NCI-H345 treated with DMSO at 0.1 percent for 48 hours (cell line): ENCODE measurements at regions not wholly inside any gene's neighbourhood (a gene's known extent, or its start where the extent isn't known, plus 50 kb on each side); places are given as distances from the start of the nearest gene placed in this dataset.

ENCODE experiments used
- DNase-seq: peaks from one replicate; lab custom pipeline; 2025; ENCODE audit not compliant: unreplicated experiment; lab: John Stamatoyannopoulos, UW

- no peak for DNase-seq
Measured at GRCh38 chrX:33465137-33465536, 253.8 kb upstream of the DMD start.

- DNase-seq, result no peak
Measured at GRCh38 chrX:33457102-33457501, 245.8 kb upstream of the DMD start.

GRCh38 chrX:33447285-33447684 is 235.9 kb upstream of the DMD start:
- DNase-seq, result no peak

DNA sequence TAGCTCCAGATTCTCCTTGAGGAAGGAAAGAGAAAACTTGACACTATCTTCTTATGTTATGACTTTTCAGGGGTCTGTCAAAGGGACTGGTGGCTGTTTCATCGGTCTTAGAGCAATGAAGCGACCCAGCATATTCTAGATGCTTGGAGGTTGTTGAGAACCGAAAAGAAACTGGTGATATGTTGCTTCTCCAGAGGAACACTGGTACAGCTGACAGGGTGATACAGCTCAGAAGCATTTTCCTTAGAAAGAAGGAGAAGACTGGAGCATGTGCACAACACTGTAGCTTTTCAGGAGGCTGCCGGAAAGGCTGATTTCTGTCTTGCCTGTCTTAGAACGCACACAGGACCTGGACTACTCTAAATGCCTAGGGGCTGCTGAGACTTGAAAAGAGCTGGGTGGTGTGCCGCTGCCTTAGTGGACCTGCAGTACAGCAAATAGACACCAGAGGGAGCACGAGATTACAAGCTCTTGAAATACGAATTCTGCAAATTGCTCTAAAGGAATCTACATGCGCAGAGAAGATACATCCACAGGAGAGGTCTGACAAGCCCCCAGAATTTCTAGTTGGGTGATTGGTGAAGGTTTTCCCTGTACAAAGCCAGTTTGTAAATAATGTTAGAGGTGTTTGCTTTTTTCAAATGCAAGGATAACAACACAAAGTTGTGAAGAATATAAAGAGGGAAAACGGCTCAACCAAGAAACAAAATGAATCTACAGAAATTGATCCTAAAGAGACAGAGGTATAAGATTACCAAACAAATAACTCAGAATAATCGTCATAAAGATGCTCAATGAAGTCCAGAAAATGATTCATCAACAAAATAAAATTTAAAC is 223.1 kb upstream of the DMD start:
- peak; percentile 25 for DNase-seq

DNA sequence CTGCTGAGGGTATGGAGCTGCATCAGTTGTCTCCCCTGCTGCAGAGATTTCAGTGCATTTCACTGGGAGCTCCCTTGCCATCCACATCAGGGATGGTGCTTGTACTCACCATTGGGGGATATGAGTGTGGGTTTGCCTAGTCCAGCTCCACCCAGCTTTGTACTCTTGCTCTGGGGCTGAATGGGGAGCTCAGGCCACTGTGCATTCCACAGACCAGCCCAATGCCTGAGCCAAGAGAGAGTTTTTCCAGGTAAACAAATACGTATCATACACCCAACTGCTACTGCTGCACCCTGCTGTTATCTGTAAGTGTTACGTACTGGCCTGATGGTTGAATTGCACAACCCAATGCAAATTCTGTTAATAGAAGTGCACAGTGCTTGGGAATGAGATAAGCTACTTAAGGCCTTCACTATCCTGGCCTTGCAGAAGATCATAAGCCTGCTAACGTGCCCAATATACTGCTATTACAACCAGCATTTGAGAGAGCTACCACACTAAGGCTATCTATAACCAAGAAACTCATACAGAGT is 205.0 kb upstream of the DMD start:
- DNase-seq, result no peak

DNA sequence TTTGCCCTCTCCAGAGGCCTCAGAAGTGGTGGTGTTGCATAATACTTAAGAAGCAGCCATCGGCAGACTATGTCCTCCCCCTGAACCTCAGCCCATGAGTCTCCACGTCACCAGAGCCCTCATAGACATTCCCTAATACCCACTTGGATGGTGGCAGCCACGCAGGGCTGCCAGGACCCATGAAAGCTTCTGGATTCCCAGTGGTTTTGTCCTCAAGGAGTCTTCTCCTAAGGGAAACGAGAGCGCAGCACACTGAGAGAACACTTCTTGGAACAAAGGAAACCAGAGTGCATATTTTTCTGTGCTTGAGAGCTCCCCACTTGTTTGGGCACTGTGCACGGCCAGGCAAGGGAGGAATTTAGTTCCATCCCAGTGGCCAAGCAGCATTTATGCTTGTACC is 204.1 kb upstream of the DMD start:
- DNase-seq, result no peak

DNA sequence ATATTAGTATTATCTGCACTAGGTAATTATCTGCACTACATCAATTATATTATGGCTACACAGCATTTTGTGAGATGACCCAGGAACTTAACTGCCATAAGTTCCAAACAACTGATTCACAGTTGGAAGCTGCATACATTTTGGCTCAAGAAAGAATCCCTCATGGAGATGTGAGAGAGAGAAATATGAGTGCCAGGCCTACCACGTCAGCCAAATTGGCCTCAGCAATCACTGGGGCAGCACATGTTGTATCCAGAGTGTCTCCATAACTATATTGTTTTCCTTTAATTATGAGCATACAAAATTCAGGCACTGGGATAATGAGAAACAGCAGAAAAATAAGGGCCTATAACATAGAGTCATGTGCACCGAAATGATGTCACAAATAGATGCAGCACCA is 174.2 kb upstream of the DMD start:
- no peak for DNase-seq

DNA sequence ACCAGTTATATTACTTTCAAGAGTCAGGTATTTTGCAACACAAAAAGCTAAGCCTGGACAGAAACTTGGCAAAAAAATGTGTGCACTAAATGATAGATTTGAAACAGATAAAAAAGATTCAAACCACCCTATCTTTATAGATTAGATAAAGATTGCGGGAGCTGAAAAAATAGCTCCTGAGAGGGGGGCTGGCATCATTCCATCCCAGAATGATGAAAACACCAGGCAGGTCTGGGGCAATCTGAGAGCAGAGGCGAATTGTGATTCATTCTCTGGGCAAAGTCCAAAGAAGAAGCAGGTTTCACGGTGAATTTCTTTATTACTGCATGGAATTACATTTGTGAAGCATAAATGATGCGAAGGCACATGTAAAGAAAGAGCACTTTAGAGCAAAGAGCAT is 168.5 kb upstream of the DMD start:
- DNase-seq, result no peak

DNA sequence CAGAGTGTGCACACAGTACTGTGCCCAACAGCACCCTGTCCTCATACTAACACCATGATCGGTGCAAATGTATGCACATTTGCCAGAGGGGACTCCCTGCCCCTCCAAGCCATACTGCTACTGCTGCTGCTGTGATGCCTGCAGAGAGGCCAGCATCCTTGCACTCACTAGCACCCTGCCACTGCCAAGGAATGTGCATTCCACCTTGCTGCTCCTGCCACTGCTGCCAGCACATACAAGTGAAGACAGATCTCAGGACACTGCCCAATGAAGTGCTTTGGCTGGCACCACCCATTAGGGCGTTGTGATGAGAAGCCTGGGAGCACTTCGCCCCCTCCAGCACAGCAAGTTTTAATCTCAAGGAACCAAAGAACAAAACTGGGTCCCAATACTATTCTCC is 146.3 kb upstream of the DMD start:
- no peak for DNase-seq

DNA sequence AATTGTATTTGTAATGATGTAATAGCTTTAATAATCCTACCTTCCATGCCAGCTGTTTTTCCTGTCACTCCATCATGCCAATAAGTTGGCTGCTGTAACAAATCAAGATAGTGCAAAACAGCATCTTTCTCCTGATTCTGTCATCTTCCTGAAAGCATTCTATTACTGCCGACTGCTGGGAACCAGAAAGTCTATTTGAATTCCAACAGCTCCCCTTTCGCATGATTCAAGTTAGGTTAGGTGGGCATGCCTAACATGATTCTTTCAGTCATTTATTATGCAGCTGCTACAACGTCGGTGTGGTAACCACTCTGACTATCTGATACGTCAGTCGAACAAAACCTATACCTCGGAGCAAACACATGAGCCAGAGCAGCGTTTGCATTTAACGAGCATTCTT is 127.9 kb upstream of the DMD start:
- DNase-seq, result peak; percentile 23

DNA sequence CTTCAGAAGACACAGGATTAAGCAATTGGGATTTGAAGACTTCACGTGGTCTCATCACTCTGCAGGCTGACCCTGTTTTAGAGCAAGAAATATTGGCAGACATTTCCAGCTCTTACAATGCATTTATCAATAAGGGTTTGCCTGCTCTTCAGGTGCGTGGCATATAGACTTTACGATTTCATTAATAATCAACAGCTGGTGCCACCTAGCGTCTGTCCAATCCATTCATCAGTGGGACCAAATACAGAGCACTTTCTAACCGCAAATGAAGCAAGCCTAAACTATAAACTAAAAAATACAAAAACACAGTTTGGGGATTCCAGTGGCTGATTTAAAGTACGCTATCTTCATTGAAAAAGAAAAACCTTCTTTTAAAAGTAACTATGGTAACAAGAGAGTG is 125.4 kb upstream of the DMD start:
- DNase-seq, result peak; percentile 4

DNA sequence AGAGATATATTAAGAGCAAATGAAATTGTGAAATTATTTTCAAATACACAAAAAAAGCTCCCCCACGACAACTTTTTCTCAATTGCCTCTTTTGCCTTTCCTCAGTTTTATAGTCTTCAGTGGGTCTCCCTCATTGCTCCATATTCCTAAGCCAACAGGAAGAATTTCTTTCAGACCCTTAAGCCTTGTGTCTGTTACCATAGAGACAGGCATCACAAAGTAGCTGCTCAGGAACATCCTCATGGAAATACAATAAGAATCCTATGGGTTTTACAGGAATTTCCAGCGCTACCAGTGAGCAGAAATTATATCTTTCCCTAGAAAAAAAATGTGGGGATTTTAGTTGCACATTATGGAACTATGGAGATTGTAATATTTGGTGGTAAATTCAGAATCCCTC is 121.9 kb upstream of the DMD start:
- DNase-seq, result no peak

- no peak for DNase-seq
Measured at GRCh38 chrX:33330798-33331197, 119.4 kb upstream of the DMD start.

- no peak for DNase-seq
Measured at GRCh38 chrX:33324099-33324498, 112.8 kb upstream of the DMD start.

GRCh38 chrX:33307911-33308354 is 96.6 kb upstream of the DMD start:
- no peak for DNase-seq

- DNase-seq, result no peak
Measured at GRCh38 chrX:33298622-33299021, 87.3 kb upstream of the DMD start.

- DNase-seq, result no peak
Measured at GRCh38 chrX:33285550-33285949, 74.2 kb upstream of the DMD start.

DNA sequence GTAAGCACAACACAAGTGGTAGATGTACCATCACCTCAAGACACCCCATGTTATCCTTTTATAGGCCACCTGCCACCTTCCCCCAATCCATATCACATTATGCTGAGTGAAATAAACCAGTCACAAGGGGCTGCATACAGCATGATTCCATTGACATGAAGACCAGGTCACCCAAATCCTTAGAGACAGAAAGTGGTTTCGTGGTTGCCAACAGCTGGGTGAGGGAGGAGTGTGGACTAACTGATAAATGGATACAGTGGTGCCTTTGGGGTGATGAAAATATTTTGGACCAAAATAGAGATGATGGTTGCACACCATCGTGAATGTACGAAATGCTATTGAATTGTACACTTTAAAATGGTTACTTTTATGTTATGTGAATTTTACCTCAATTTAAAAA is 65.7 kb upstream of the DMD start:
- DNase-seq, result no peak

- no peak for DNase-seq
Measured at GRCh38 chrX:33273535-33273934, 62.2 kb upstream of the DMD start.

GRCh38 chrX:33272986-33273385 is 61.6 kb upstream of the DMD start:
- no peak for DNase-seq
